H9 (cell line): ENCODE measurements at regions not wholly inside any gene's neighbourhood (a gene's known extent, or its start where the extent isn't known, plus 50 kb on each side); places are given as distances from the start of the nearest gene placed in this dataset.

Experiments used
- DNase-seq: peaks from one replicate; pipeline ENCODE4 v3.0.0-alpha.2; 2017
- H2AFZ ChIP-seq: one replicate; pipeline ENCODE4 v1.6.1; 2013; ENCODE audit warnings: mild to moderate bottlenecking, low read length, control low read depth, moderate library complexity
- H2AK5ac ChIP-seq: 2 replicates; pipeline ENCODE4 v1.6.1; 2013; ENCODE audit warnings: low read length, control low read depth, mixed read lengths; ENCODE audit not compliant: insufficient read length
- H2BK120ac ChIP-seq: one replicate; pipeline ENCODE4 v1.6.1; 2013; ENCODE audit warnings: low read depth, mild to moderate bottlenecking, low read length, control low read depth, inconsistent platforms; ENCODE audit not compliant: poor library complexity, severe bottlenecking
- H2BK12ac ChIP-seq: 2 replicates; pipeline ENCODE4 v1.6.1; 2013; ENCODE audit warnings: low read length, control low read depth, mixed read lengths, low read depth; ENCODE audit not compliant: insufficient read length
- H2BK15ac ChIP-seq: 2 replicates; pipeline ENCODE4 v1.6.1; 2013; ENCODE audit warnings: low read depth, low read length, control low read depth
- H2BK20ac ChIP-seq: one replicate; pipeline ENCODE4 v1.6.1; 2013; ENCODE audit warnings: low read depth, mild to moderate bottlenecking, low read length, control low read depth, inconsistent platforms; ENCODE audit not compliant: poor library complexity, severe bottlenecking
- H2BK5ac ChIP-seq: 2 replicates; pipeline ENCODE4 v1.6.1; 2013; ENCODE audit warnings: low read length, control low read depth, mixed read lengths; ENCODE audit not compliant: insufficient read length
- H3K14ac ChIP-seq: 2 replicates; pipeline ENCODE4 v1.6.1; 2013; ENCODE audit warnings: low read length, control low read depth; ENCODE audit not compliant: insufficient read depth
- H3K18ac ChIP-seq: 2 replicates; pipeline ENCODE4 v1.6.1; 2013; ENCODE audit warnings: low read depth, mild to moderate bottlenecking, mixed read lengths, low read length, control low read depth; ENCODE audit not compliant: insufficient read length
- H3K23ac ChIP-seq: 2 replicates; pipeline ENCODE4 v1.6.1; 2013; ENCODE audit warnings: low read length, control low read depth, mixed read lengths, low read depth; ENCODE audit not compliant: insufficient read length
- H3K23me2 ChIP-seq: 2 replicates; pipeline ENCODE4 v1.6.1; 2013; ENCODE audit warnings: low read depth, mild to moderate bottlenecking, mixed read lengths, low read length, control low read depth; ENCODE audit not compliant: insufficient read length, poor library complexity, severe bottlenecking
- H3K27ac ChIP-seq: 2 replicates; pipeline ENCODE4 v1.5.1; 2013; ENCODE audit warnings: low read length, control low read depth, mixed read lengths, low read depth; ENCODE audit not compliant: insufficient read length
- H3K27me3 ChIP-seq: 2 replicates; pipeline ENCODE4 v1.6.1; 2013; ENCODE audit warnings: low read length, control low read depth, inconsistent platforms; ENCODE audit not compliant: insufficient read depth
- H3K4ac ChIP-seq: 2 replicates; pipeline ENCODE4 v1.6.1; 2013; ENCODE audit warnings: low read depth, mild to moderate bottlenecking, control low read depth, inconsistent platforms, low read length, moderate library complexity
- H3K4me1 ChIP-seq: 2 replicates; pipeline ENCODE4 v1.6.1; 2013; ENCODE audit warnings: low read length, control low read depth, inconsistent platforms; ENCODE audit not compliant: insufficient read depth
- H3K4me2 ChIP-seq: 2 replicates; pipeline ENCODE4 v1.6.1; 2013; ENCODE audit warnings: low read length, control low read depth, mixed read lengths; ENCODE audit not compliant: insufficient read length, insufficient read depth
- H3K56ac ChIP-seq: 2 replicates; pipeline ENCODE4 v1.6.1; 2013; ENCODE audit warnings: low read depth, mild to moderate bottlenecking, mixed read lengths, low read length, control low read depth; ENCODE audit not compliant: insufficient read length
- H3K79me1 ChIP-seq: 2 replicates; pipeline ENCODE4 v1.6.1; 2013; ENCODE audit warnings: low read depth, mild to moderate bottlenecking, moderate library complexity, low read length, control low read depth, inconsistent platforms; ENCODE audit not compliant: insufficient read depth, poor library complexity, severe bottlenecking
- H3K79me2 ChIP-seq: 2 replicates; pipeline ENCODE4 v1.6.1; 2013; ENCODE audit warnings: low read length, control low read depth, inconsistent platforms; ENCODE audit not compliant: insufficient read depth
- H3K9ac ChIP-seq: 2 replicates; pipeline ENCODE4 v1.6.1; 2013; ENCODE audit warnings: low read length, control low read depth, mixed read lengths; ENCODE audit not compliant: insufficient read length; ENCODE audit errors: extremely low read depth
- H3K9me3 ChIP-seq: one replicate; pipeline ENCODE4 v1.6.1; 2013; ENCODE audit warnings: low read depth, low read length, inconsistent platforms; ENCODE audit not compliant: control insufficient read depth
- H3T11ph ChIP-seq: one replicate; pipeline ENCODE4 v1.6.1; 2013; ENCODE audit warnings: mild to moderate bottlenecking, low read length, control low read depth, inconsistent platforms
- H4K20me1 ChIP-seq: one replicate; pipeline ENCODE4 v1.6.1; 2013; ENCODE audit not compliant: control insufficient read depth, insufficient read length, insufficient read depth
- H4K5ac ChIP-seq: 2 replicates; pipeline ENCODE4 v1.6.1; 2013; ENCODE audit warnings: low read depth, mild to moderate bottlenecking, mixed read lengths, low read length, control low read depth; ENCODE audit not compliant: insufficient read length
- H4K8ac ChIP-seq: replicated peaks from 2 replicates; pipeline ENCODE4 v1.6.1; 2013; ENCODE audit warnings: low read length, control low read depth, mixed read lengths, low read depth; ENCODE audit not compliant: insufficient read length
- H4K91ac ChIP-seq: 2 replicates; pipeline ENCODE4 v1.6.1; 2013; ENCODE audit warnings: low read depth, mild to moderate bottlenecking, moderate library complexity, mixed read lengths, low read length, control low read depth; ENCODE audit not compliant: insufficient read length
- H3K27ac Mint-ChIP-seq, 3 experiments: 2 replicates in 2 of 3; 3 replicates in 1 of 3; pipeline ENCODE4 v1.8.0; 2020 to 2021; ENCODE audit warnings: mixed read lengths in 3 of 3, mild to moderate bottlenecking in 1 of 3, moderate library complexity in 1 of 3
- H3K27me3 Mint-ChIP-seq: 2 replicates; pipeline ENCODE4 v1.8.0; 2021; ENCODE audit warnings: low read depth, mild to moderate bottlenecking, moderate library complexity, mixed read lengths
- H3K36me3 Mint-ChIP-seq, 3 experiments: 2 replicates in 2 of 3; 3 replicates in 1 of 3; pipeline ENCODE4 v1.8.0; 2020 to 2021; ENCODE audit warnings: low read depth in 3 of 3, mixed read lengths in 3 of 3; ENCODE audit not compliant: insufficient read depth in 1 of 3
- H3K4me1 Mint-ChIP-seq, 2 experiments: 2 replicates each; pipeline ENCODE4 v1.8.0; 2020; ENCODE audit warnings: mixed read lengths in 2 of 2
- H3K4me3 Mint-ChIP-seq, 2 experiments: 2 replicates in 1 of 2; 3 replicates in 1 of 2; pipeline ENCODE4 v1.8.0; 2020 to 2021; ENCODE audit warnings: mild to moderate bottlenecking in 2 of 2, mixed read lengths in 2 of 2, moderate library complexity in 1 of 2
- H3K9me3 Mint-ChIP-seq, 2 experiments: 2 replicates in 1 of 2; 3 replicates in 1 of 2; pipeline ENCODE4 v1.8.0; 2020; ENCODE audit warnings: mild to moderate bottlenecking in 2 of 2, mixed read lengths in 2 of 2, moderate library complexity in 1 of 2
- WGBS: extraction: QIAGEN DNeasy Blood & Tissue Kit; methylation state at CpG from one replicate; pipeline ENCODE4 v1.1.7; 2013; ENCODE audit warnings: missing lambda C conversion rate, low lambda C conversion rate, mixed read lengths; ENCODE audit not compliant: insufficient read length; ENCODE audit errors: extremely low coverage; 5-methylcytosine and 5-hydroxymethylcytosine counted together
- TF ChIP-seq, protein P1 (sequence below): fragments of 200-600 bp; sonication (generic); conservative IDR thresholded peaks from 3 replicates; pipeline ENCODE4 v1.8.0; 2021; ENCODE audit warnings: antibody characterized with exemption, mild to moderate bottlenecking

- Histone ChIP-seq H3K79me2 (no peaks in the 10 kb centered on the region), H2BK5ac (no peak overlapping the region), H2BK20ac (no peak overlapping the region), H4K8ac (no peak overlapping the region), H3K9ac (no peak overlapping the region), H4K5ac (no peak overlapping the region), H3K79me1 (no peaks in the 10 kb centered on the region), H2BK15ac (no peak overlapping the region), H3K56ac (no peak overlapping the region), H3K18ac (no peak overlapping the region), H2AFZ (no peak overlapping the region), H3K27me3 (no peaks in the 10 kb centered on the region), H3K9me3 (no peaks in the 10 kb centered on the region), H3K4me2 (no peak overlapping the region), H3K23me2 (no peaks in the 10 kb centered on the region), H3K27ac (no peak overlapping the region), H2BK120ac (no peak overlapping the region), H4K91ac (no peak overlapping the region), H3K4me1 (no peaks in the 10 kb centered on the region; the same call in 1 of the 2 replicates), H4K20me1 (no peaks in the 10 kb centered on the region), H2AK5ac (no peak overlapping the region), H3K4ac (no peak overlapping the region), H3T11ph (no peak overlapping the region), H2BK12ac (no peak overlapping the region), H3K23ac (no peak overlapping the region), H3K14ac (no peak overlapping the region)
- H3K36me3 Mint-ChIP-seq, result peaks cover 3 to 8% (median 5%) of the 10 kb centered on the region in 3 experiments; a peak in 6 of 7 replicates
- H3K27ac Mint-ChIP-seq, result no peak overlapping the region
- H3K27me3 Mint-ChIP-seq, result no peaks in the 10 kb centered on the region
- H3K4me3 Mint-ChIP-seq, result no peak overlapping the region
- DNase-seq, result no peak
- H3K9me3 Mint-ChIP-seq, result peaks cover 6% of the 10 kb centered on the region in 2 experiments
- WGBS, result no CpG with 5 or more reads among the region's 3 CpGs
- peaks cover 14 to 18% of the 10 kb centered on the region in 2 experiments for H3K4me1 Mint-ChIP-seq
- TF ChIP-seq, protein P1, sequence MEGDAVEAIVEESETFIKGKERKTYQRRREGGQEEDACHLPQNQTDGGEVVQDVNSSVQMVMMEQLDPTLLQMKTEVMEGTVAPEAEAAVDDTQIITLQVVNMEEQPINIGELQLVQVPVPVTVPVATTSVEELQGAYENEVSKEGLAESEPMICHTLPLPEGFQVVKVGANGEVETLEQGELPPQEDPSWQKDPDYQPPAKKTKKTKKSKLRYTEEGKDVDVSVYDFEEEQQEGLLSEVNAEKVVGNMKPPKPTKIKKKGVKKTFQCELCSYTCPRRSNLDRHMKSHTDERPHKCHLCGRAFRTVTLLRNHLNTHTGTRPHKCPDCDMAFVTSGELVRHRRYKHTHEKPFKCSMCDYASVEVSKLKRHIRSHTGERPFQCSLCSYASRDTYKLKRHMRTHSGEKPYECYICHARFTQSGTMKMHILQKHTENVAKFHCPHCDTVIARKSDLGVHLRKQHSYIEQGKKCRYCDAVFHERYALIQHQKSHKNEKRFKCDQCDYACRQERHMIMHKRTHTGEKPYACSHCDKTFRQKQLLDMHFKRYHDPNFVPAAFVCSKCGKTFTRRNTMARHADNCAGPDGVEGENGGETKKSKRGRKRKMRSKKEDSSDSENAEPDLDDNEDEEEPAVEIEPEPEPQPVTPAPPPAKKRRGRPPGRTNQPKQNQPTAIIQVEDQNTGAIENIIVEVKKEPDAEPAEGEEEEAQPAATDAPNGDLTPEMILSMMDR, result no peak
These were observed 555.0 kb upstream of the ADGRB3 start for GRCh38 chr6:68080074-68080473.
